Uterus (tissue), 2 donors: ENCODE measurements at regions not wholly inside any gene's neighbourhood (a gene's known extent, or its start where the extent isn't known, plus 50 kb on each side); places are given as distances from the start of the nearest gene placed in this dataset.

Experiments
- POLR2A ChIP-seq, 2 donors: fragments of 450-650 bp; IDR thresholded peaks; one replicate each; pipeline ENCODE4 v1.6.1; 2016; ENCODE audit warnings: antibody characterized with exemption in 2 of 2, mild to moderate bottlenecking in 1 of 2, moderate library complexity in 1 of 2
- TF ChIP-seq, protein P1 (sequence below), 4 experiments: fragments of 200-600 bp in 2 of 4; fragments of 450-650 bp in 2 of 4; sonication (generic) in 2 of 4; IDR thresholded peaks; one replicate each; pipeline ENCODE4 v1.5.1; 2016 to 2019; ENCODE audit warnings: antibody characterized with exemption in 4 of 4, mild to moderate bottlenecking in 2 of 4, moderate library complexity in 1 of 4

DNA sequence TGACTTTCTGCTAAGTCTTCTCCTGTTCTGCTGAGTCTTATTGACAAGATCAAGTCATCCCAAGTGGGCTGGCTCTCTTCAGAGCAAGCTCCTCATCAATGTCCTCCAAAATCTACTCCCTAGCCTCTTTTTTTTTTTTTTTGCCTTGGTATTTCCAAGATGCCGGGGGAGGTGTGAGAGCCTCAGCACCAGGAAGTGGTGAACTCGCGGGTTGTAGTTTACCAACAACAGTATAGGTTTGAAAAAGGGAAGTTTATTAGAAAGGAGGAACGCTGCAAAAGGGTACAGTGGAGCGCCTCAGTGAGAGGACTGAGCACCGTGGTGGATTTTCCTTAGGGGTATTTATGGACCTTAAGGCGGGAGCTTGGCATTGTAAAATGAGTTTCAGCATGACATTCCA is 94.3 kb upstream of the SGO1 start:
- TF ChIP-seq, protein P1, sequence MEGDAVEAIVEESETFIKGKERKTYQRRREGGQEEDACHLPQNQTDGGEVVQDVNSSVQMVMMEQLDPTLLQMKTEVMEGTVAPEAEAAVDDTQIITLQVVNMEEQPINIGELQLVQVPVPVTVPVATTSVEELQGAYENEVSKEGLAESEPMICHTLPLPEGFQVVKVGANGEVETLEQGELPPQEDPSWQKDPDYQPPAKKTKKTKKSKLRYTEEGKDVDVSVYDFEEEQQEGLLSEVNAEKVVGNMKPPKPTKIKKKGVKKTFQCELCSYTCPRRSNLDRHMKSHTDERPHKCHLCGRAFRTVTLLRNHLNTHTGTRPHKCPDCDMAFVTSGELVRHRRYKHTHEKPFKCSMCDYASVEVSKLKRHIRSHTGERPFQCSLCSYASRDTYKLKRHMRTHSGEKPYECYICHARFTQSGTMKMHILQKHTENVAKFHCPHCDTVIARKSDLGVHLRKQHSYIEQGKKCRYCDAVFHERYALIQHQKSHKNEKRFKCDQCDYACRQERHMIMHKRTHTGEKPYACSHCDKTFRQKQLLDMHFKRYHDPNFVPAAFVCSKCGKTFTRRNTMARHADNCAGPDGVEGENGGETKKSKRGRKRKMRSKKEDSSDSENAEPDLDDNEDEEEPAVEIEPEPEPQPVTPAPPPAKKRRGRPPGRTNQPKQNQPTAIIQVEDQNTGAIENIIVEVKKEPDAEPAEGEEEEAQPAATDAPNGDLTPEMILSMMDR (IDR thresholded peaks at IDR 0.05): no peak
- no peak for TF ChIP-seq POLR2A (IDR thresholded peaks at IDR 0.05)
